Spleen (tissue), 11 donors: ENCODE measurements at regions not wholly inside any gene's neighbourhood (a gene's known extent, or its start where the extent isn't known, plus 50 kb on each side); places are given as distances from the start of the nearest gene placed in this dataset.

ENCODE experiments used
- DNase-seq: peaks from one replicate; pipeline ENCODE4 v3.0.0-alpha.2; 2020
- H3K27ac ChIP-seq, 8 donors: fragments of 200-600 bp; sonication (generic) in 7 of 8; 1 replicate in 4 of 8; 2 replicates in 4 of 8; pipeline versions ENCODE4 v1.5.0 to v1.8.0; 2016 to 2021; ENCODE audit warnings: inconsistent platforms in 4 of 8, mild to moderate bottlenecking in 4 of 8, moderate library complexity in 1 of 8
- H3K27me3 ChIP-seq, 7 donors: fragments of 200-600 bp; sonication (generic) in 6 of 7; replicated peaks in 1 of 7; 1 replicate in 4 of 7; 2 replicates in 3 of 7; pipeline versions ENCODE4 v1.5.0 to v1.8.0; 2016 to 2021; ENCODE audit warnings: inconsistent platforms in 3 of 7, mild to moderate bottlenecking in 1 of 7
- H3K36me3 ChIP-seq, 6 donors: fragments of 200-600 bp; sonication (generic) in 5 of 6; 1 replicate in 4 of 6; 2 replicates in 2 of 6; pipeline versions ENCODE4 v1.5.0 to v1.8.0; 2016 to 2021; ENCODE audit warnings: inconsistent platforms in 2 of 6
- H3K4me1 ChIP-seq, 6 donors: fragments of 200-600 bp; sonication (generic) in 5 of 6; 1 replicate in 3 of 6; 2 replicates in 3 of 6; pipeline versions ENCODE4 v1.5.0 to v1.8.0; 2016 to 2021; ENCODE audit warnings: inconsistent platforms in 3 of 6
- H3K4me3 ChIP-seq, 8 donors: fragments of 200-600 bp; sonication (generic) in 7 of 8; 1 replicate in 4 of 8; 2 replicates in 4 of 8; pipeline versions ENCODE4 v1.5.0 to v1.8.0; 2016 to 2021; ENCODE audit warnings: inconsistent platforms in 4 of 8, mild to moderate bottlenecking in 4 of 8, moderate library complexity in 2 of 8
- H3K9me3 ChIP-seq, 8 donors: fragments of 200-600 bp; sonication (generic) in 7 of 8; 1 replicate in 4 of 8; 2 replicates in 4 of 8; pipeline versions ENCODE4 v1.5.0 to v1.8.0; 2016 to 2021; ENCODE audit warnings: inconsistent platforms in 4 of 8
- POLR2A ChIP-seq, 3 donors: fragments of 450-650 bp; IDR thresholded peaks; one replicate each; pipeline ENCODE4 v1.5.1; 2017; ENCODE audit warnings: antibody characterized with exemption in 3 of 3, mild to moderate bottlenecking in 1 of 3
- POLR2AphosphoS5 ChIP-seq, 3 donors: sonication (generic); formaldehyde crosslinking; IDR thresholded peaks; one replicate each; pipeline ENCODE4 v1.5.1; 2017; ENCODE audit warnings: antibody characterized with exemption in 3 of 3
- WGBS, 5 donors: extraction: QIAGEN DNeasy Blood & Tissue Kit in 3 of 5; methylation state at CpG; one replicate each; pipeline versions ENCODE4 v1.1.5 to v1.1.7; 2013 to 2018; 5-methylcytosine and 5-hydroxymethylcytosine counted together
- intact Hi-C: fragments of 100-400 bp; cut with DNase I; formaldehyde crosslinking; loops from one replicate; pipeline ENCODE4 v1.15.0; 2023; ENCODE audit warnings: low total_unique reads
- TF ChIP-seq, protein P1 (sequence below), 11 experiments: fragments of 200-600 bp in 7 of 11; fragments of 450-650 bp in 4 of 11; sonication (generic) in 4 of 11; IDR thresholded peaks in 8 of 11; conservative IDR thresholded peaks in 3 of 11; 1 replicate in 7 of 11; 2 replicates in 4 of 11; pipeline versions ENCODE4 v1.4.0 to v1.8.0; 2016 to 2021; ENCODE audit warnings: antibody characterized with exemption in 11 of 11, inconsistent platforms in 4 of 11, mild to moderate bottlenecking in 1 of 11
- donor health status: healthy with polysubstance abuse.
- donor health status: DM: no; HTN: no; CAD: no; lungs with moderate emphysema.
- donor health status: DM: no; HTN: no; CAD: no.
- donor health status: Bipolar disorder and iron deficiency.
- donor health status: healthy.
- donor health status: DM: no; HTN: no; CAD: no.
- donor health status: DM: yes; HTN: yes; CAD: no.

DNA sequence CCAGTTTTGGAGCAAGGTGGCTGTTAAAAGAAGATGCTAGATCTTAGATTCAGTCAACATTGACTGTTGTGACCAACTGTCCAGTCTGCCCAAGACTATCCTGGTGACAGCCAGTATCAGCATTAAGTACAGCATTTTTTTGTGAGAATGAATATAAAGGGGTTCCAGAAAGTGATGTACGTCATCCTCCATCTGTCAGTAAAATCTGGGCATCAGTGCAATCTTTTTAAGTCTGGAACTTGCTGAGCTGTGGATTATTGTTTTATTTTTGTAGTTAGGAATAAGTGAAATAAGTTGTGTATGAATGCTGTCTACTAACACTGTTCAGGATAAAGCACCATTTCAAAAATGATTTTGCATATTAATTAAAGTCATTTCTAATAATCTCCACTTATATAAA, 1020.0 kb upstream of the GHITM start:
- Histone ChIP-seq H3K4me3 (no peak overlapping the region), H3K36me3 (no peaks in the 10 kb centered on the region), H3K4me1 (no peaks in the 10 kb centered on the region), H3K27me3 (no peaks in the 10 kb centered on the region), H3K27ac (no peak overlapping the region), H3K9me3 (peaks cover 0 to 3% (median 0%) of the 10 kb centered on the region in 8 donors)
- intact Hi-C loops: no loop called here
- TF ChIP-seq, protein P1, sequence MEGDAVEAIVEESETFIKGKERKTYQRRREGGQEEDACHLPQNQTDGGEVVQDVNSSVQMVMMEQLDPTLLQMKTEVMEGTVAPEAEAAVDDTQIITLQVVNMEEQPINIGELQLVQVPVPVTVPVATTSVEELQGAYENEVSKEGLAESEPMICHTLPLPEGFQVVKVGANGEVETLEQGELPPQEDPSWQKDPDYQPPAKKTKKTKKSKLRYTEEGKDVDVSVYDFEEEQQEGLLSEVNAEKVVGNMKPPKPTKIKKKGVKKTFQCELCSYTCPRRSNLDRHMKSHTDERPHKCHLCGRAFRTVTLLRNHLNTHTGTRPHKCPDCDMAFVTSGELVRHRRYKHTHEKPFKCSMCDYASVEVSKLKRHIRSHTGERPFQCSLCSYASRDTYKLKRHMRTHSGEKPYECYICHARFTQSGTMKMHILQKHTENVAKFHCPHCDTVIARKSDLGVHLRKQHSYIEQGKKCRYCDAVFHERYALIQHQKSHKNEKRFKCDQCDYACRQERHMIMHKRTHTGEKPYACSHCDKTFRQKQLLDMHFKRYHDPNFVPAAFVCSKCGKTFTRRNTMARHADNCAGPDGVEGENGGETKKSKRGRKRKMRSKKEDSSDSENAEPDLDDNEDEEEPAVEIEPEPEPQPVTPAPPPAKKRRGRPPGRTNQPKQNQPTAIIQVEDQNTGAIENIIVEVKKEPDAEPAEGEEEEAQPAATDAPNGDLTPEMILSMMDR (IDR thresholded peaks at IDR 0.05 in 8 of 11, conservative IDR thresholded peaks at IDR 0.05 in 3 of 11): no peak
- no peak for DNase-seq
- 60 to 91% (median 62%) methylated on average over 1 of the region's 1 CpG for WGBS, 5 donors

DNA sequence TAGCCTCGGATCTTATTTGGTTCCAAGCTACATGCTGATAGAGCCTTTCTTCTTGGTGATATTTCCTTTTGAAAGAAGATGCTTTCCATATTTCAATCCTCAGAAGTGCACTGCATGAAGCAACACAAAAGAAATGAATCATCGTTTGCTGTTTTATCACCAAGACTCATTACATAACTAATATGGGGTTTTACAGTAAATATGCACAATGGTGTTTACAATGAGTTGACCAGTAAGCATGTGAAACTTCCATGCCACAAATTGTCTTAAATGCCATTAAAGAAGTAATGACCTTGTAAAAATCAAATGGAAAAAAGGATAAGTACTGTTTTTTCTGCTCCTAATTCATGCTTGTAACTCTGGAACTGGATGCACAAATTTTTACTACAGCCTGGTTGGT, 1017.0 kb upstream of the GHITM start:
- H3K4me3 ChIP-seq: no peak overlapping the region
- H3K36me3 ChIP-seq: no peaks in the 10 kb centered on the region
- no peak overlapping the region for H3K27ac ChIP-seq
- WGBS, 5 donors: 36 to 91% (median 63%) methylated on average over 2 of the region's 2 CpGs
- H3K9me3 ChIP-seq: peaks cover 0 to 16% (median 4%) of the 10 kb centered on the region in 8 donors
- H3K4me1 ChIP-seq: no peaks in the 10 kb centered on the region
- TF ChIP-seq POLR2A (IDR thresholded peaks at IDR 0.05) (no peak), POLR2AphosphoS5 (IDR thresholded peaks at IDR 0.05) (no peak)
- TF ChIP-seq, protein P1 (IDR thresholded peaks at IDR 0.05 in 8 of 11, conservative IDR thresholded peaks at IDR 0.05 in 3 of 11): no peak
- DNase-seq: no peak
- intact Hi-C loops: no loop called here
- no peaks in the 10 kb centered on the region for H3K27me3 ChIP-seq

DNA sequence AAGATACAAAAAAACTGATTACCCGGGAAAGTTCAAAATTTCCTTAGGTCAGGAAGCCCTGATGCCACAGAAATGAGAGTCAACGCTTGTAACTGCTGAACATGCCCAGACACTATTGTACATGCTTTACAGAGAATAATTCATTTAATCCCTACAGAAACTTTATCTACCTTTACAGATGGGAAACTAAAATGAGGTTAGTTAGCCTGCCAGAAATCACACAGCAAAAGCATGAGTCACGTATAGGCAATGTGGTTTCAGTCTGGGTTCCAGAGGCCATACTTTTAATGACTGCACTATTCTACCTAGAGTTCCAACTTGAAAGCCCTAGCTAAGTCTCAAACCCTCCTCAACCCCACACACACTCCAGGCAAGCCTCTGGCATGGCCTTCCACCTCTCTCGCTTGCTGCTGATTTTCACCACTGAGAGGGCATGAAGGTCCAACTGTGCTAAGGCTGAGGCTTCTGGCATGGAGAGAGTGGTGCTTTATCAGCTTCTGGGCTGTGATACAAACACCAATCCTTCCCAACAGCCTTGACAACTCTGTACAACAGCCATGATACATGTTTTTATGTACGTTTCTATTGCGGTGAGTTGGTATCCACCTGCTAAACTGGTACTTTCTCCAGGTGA, 1011.2 kb upstream of the GHITM start:
- Histone ChIP-seq H3K36me3 (no peaks in the 10 kb centered on the region), H3K9me3 (peaks cover 0 to 18% (median 2%) of the 10 kb centered on the region in 8 donors), H3K27me3 (no peaks in the 10 kb centered on the region), H3K4me3 (no peak overlapping the region), H3K4me1 (no peaks in the 10 kb centered on the region), H3K27ac (no peak overlapping the region)
- intact Hi-C loops: no loop called here
- WGBS, 5 donors: 88 to 93% (median 89%) methylated on average over 6 of the region's 6 CpGs
- TF ChIP-seq POLR2A (IDR thresholded peaks at IDR 0.05): no peak
- TF ChIP-seq, protein P1 (IDR thresholded peaks at IDR 0.05 in 8 of 11, conservative IDR thresholded peaks at IDR 0.05 in 3 of 11): no peak
- no peak for TF ChIP-seq POLR2AphosphoS5 (IDR thresholded peaks at IDR 0.05)
- no peak for DNase-seq

DNA sequence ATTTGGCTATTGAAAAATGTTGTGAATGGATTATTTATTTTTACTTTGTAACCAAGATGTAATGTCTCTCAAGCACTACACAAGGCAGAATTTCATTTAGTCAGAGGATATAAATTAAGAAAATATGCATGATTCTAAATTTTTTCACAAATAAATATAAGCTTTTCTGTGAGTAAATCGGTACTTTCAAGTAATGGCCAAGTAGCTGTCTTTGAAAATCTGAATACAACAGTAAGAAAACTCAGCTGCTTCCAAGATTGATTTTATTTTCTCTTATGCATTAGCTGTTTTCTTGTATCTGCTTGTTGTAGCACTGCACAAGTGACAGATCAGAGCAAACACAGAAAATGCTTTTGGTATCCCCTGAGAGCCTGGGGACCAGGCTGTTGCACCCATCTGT, 998.5 kb upstream of the GHITM start:
- Histone ChIP-seq H3K27me3 (no peaks in the 10 kb centered on the region), H3K4me1 (no peaks in the 10 kb centered on the region), H3K9me3 (no peaks in the 10 kb centered on the region), H3K36me3 (no peaks in the 10 kb centered on the region), H3K4me3 (no peak overlapping the region), H3K27ac (no peak overlapping the region)
- 66 to 80% (median 67%) methylated on average over 1 of the region's 1 CpG for WGBS, 5 donors
- no peak for DNase-seq
- intact Hi-C loops: no loop called here
- TF ChIP-seq, protein P1 (IDR thresholded peaks at IDR 0.05 in 8 of 11, conservative IDR thresholded peaks at IDR 0.05 in 3 of 11): no peak
- TF ChIP-seq POLR2A (IDR thresholded peaks at IDR 0.05): no peak
- no peak for TF ChIP-seq POLR2AphosphoS5 (IDR thresholded peaks at IDR 0.05)
